ENCODE measurements at regions not wholly inside any gene's neighbourhood (a gene's known extent, or its start where the extent isn't known, plus 50 kb on each side); places are given as distances from the start of the nearest gene placed in this dataset.

DNA sequence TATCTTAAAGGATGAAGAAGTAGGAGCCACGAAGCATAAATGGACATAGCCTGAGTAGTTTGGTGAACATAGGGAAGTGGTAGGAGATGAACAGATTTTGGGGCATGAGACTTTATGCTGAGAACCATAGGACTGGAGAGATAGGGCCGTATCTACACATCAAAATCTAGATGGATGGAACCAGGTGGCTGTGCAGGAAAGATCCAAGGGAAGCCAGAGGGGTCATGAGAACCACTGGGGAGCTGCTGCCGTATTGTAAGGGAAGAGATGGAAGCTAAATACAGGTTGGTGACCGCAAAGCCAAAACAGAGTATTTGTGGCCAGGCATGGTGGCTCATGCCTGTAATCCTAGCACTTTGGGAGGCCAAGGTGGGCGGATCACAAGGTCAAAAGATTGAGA, 124.3 kb downstream of the TRIB2 start:
- H3K4me2 ChIP-seq (ENCODE audit: insufficient read depth in 1 of 2, low read depth in 2 of 2, low read length in 2 of 2) = no peak overlapping the region
- H3K9ac ChIP-seq (replicated peaks in 1 of 4; ENCODE audit: extremely low read depth in 1 of 4, low read depth in 3 of 4, low read length in 3 of 4) = no peak overlapping the region
- H3K4me1 ChIP-seq (replicated peaks in 1 of 4; ENCODE audit: control insufficient read depth in 3 of 4, insufficient read depth in 4 of 4, low read length in 3 of 4) = no peaks in the 10 kb centered on the region; a peak in 1 of 7 replicates
- no peaks in the 10 kb centered on the region for H3K36me3 ChIP-seq (ENCODE audit: control insufficient read depth in 2 of 4, insufficient read depth in 4 of 4, low read length in 3 of 4)
- H2AK5ac ChIP-seq (ENCODE audit: low read depth, low read length) = no peak overlapping the region
- H3K14ac ChIP-seq (ENCODE audit: insufficient read length) = no peak overlapping the region
- H3K9me3 ChIP-seq (ENCODE audit: insufficient read depth in 2 of 2, low read depth in 1 of 2, low read length in 1 of 2) = no peaks in the 10 kb centered on the region
- no peak overlapping the region for H3K4ac ChIP-seq (replicated peaks; ENCODE audit: insufficient read length, low read depth, low read length)
- no peak overlapping the region for H3K23ac ChIP-seq (ENCODE audit: insufficient read length)
- H3K79me2 ChIP-seq (ENCODE audit: control insufficient read depth in 1 of 2, insufficient read depth in 2 of 2, low read length in 2 of 2) = no peaks in the 10 kb centered on the region
- H3K27me3 ChIP-seq (replicated peaks in 1 of 4; ENCODE audit: control insufficient read depth in 3 of 4, extremely low read depth in 1 of 4, insufficient read depth in 3 of 4, low read length in 3 of 4) = no peaks in the 10 kb centered on the region
- 90% methylated on average over 5 of the region's 5 CpGs; no CpG with 5 or more reads in 1 of the 2 experiments for WGBS, 2 experiments (ENCODE audit: extremely low coverage in 1 of 2, insufficient coverage in 1 of 2, insufficient read length in 1 of 2, insufficient replicate concordance in 2 of 2, low coverage in 1 of 2, low lambda C conversion rate in 2 of 2, missing lambda C conversion rate in 1 of 2)
- H3K27ac ChIP-seq (ENCODE audit: low read depth, low read length) = no peak overlapping the region
- no peak for DNase-seq (ENCODE audit: low read depth in 1 of 2, low spot score in 2 of 2)
- no peak overlapping the region for H2AFZ ChIP-seq (ENCODE audit: low read length)
- H2BK15ac ChIP-seq (ENCODE audit: low read length) = no peak overlapping the region
- no peaks in the 10 kb centered on the region for H3K23me2 ChIP-seq (ENCODE audit: low read depth, low read length)
- no peak overlapping the region for H2BK20ac ChIP-seq (ENCODE audit: low read length)
- ChIA-PET CTCF (ENCODE audit: partially characterized antibody) (interaction anchor here (0.6 to 0.8 kb wide), 2 partner anchors 72 to 629 kb away, joined by 3 read pairs; no protein-coding TSS in a partner anchor), POLR2A (ENCODE audit: partially characterized antibody) (no interaction called here)
- no peak overlapping the region for H4K5ac ChIP-seq (ENCODE audit: insufficient read length, low read depth, low read length)
- no peak overlapping the region for H2BK120ac ChIP-seq (replicated peaks; ENCODE audit: low read depth, low read length)
- H2BK12ac ChIP-seq (ENCODE audit: low read depth, low read length) = no peak overlapping the region
- H2BK5ac ChIP-seq (ENCODE audit: low read depth, low read length) = no peak overlapping the region
- H3K79me1 ChIP-seq (ENCODE audit: low read depth, low read length) = no peaks in the 10 kb centered on the region
- no peak for FAIRE-seq
- H4K91ac ChIP-seq (replicated peaks; ENCODE audit: insufficient read length, low read length) = no peak overlapping the region
- H4K20me1 ChIP-seq (replicated peaks in 1 of 2; ENCODE audit: control insufficient read depth in 1 of 2, insufficient read depth in 2 of 2, low read length in 2 of 2) = no peaks in the 10 kb centered on the region
- H4K8ac ChIP-seq (ENCODE audit: extremely low read depth, insufficient read depth, low read length) = no peak overlapping the region
- no peak overlapping the region for H3K56ac ChIP-seq (replicated peaks; ENCODE audit: insufficient read length, low read depth, low read length)
- no peak overlapping the region for H3K4me3 ChIP-seq (ENCODE audit: extremely low read depth in 1 of 4, insufficient read depth in 2 of 4, low read depth in 3 of 4, low read length in 4 of 4)
- H3K18ac ChIP-seq (ENCODE audit: extremely low read depth, low read length) = no peak overlapping the region
- TF ChIP-seq, protein P1, sequence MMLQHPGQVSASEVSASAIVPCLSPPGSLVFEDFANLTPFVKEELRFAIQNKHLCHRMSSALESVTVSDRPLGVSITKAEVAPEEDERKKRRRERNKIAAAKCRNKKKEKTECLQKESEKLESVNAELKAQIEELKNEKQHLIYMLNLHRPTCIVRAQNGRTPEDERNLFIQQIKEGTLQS (IDR thresholded peaks at IDR 0.05; ENCODE audit: insufficient read depth, low read depth, low read length) = no peak
- TF ChIP-seq KDM4A (IDR thresholded peaks at IDR 0.05; ENCODE audit: low read depth, low read length, severe bottlenecking) (no peak), KDM5A (IDR thresholded peaks at IDR 0.05; ENCODE audit: low read length) (no peak), CTBP2 (IDR thresholded peaks at IDR 0.05; ENCODE audit: borderline replicate concordance, insufficient read depth, insufficient read length, low read length) (no peak)

Data from H1 (cell line).